Kidney (tissue), 13 donors: ENCODE measurements at regions not wholly inside any gene's neighbourhood (a gene's known extent, or its start where the extent isn't known, plus 50 kb on each side); places are given as distances from the start of the nearest gene placed in this dataset.

Experiments
- DNase-seq, 5 donors: peaks; one replicate each; pipeline ENCODE4 v3.0.0-alpha.2; 2013 to 2020
- FAIRE-seq: peaks from 2 replicates; lab custom pipeline; 2012; peaks lifted over from hg19 to GRCh38; lab: Jason Lieb, UNC
- H3K27ac ChIP-seq, 2 donors: one replicate each; pipeline ENCODE4 v1.7.0; 2013; ENCODE audit warnings: low read depth in 2 of 2, low read length in 2 of 2, inconsistent platforms in 1 of 2
- H3K27me3 ChIP-seq: one replicate; pipeline ENCODE4 v1.7.1; 2013; ENCODE audit warnings: low read length, inconsistent platforms; ENCODE audit not compliant: control insufficient read depth, insufficient read depth
- H3K36me3 ChIP-seq, 3 donors: one replicate each; pipeline versions ENCODE4 v1.7.0 to v1.7.1; 2013; ENCODE audit warnings: low read length in 3 of 3, control low read depth in 1 of 3, inconsistent platforms in 1 of 3; ENCODE audit not compliant: insufficient read depth in 3 of 3, control insufficient read depth in 2 of 3
- H3K4me1 ChIP-seq, 3 donors: one replicate each; pipeline versions ENCODE4 v1.7.0 to v1.7.1; 2013; ENCODE audit warnings: low read length in 3 of 3, inconsistent platforms in 1 of 3, low read depth in 1 of 3; ENCODE audit not compliant: control insufficient read depth in 2 of 3, insufficient read depth in 2 of 3
- H3K4me3 ChIP-seq, 3 donors: one replicate each; pipeline versions ENCODE4 v1.7.0 to v1.8.1; 2013; ENCODE audit warnings: low read length in 3 of 3, control low read depth in 1 of 3, inconsistent platforms in 1 of 3
- H3K9ac ChIP-seq, 3 donors: one replicate each; pipeline versions ENCODE4 v1.7.0 to v1.7.1; 2013; ENCODE audit warnings: low read length in 3 of 3, control low read depth in 1 of 3, inconsistent platforms in 1 of 3
- H3K9me3 ChIP-seq, 3 donors: one replicate each; pipeline versions ENCODE4 v1.7.0 to v1.7.1; 2013; ENCODE audit warnings: low read length in 3 of 3, control low read depth in 1 of 3, inconsistent platforms in 1 of 3; ENCODE audit not compliant: control insufficient read depth in 2 of 3, insufficient read depth in 1 of 3
- intact Hi-C: fragments of 100-400 bp; cut with DNase I; formaldehyde crosslinking; loops from one replicate; pipeline ENCODE4 v1.11.1; 2022
- TF ChIP-seq, protein P1 (sequence below): IDR thresholded peaks from 3 replicates; pipeline ENCODE4 v1.5.1; 2012; ENCODE audit warnings: mild to moderate bottlenecking, moderate library complexity, borderline replicate concordance; ENCODE audit not compliant: insufficient read depth; ENCODE audit errors: extremely low read depth
- donor health status: control.
- donor health status: control.
- donor health status: control.
- donor health status: control.
- donor health status: control.
- donor health status: DM: yes; HTN: yes; CAD: no.
- donor health status: Normal renal cell carcinoma (clear cell type).

DNA sequence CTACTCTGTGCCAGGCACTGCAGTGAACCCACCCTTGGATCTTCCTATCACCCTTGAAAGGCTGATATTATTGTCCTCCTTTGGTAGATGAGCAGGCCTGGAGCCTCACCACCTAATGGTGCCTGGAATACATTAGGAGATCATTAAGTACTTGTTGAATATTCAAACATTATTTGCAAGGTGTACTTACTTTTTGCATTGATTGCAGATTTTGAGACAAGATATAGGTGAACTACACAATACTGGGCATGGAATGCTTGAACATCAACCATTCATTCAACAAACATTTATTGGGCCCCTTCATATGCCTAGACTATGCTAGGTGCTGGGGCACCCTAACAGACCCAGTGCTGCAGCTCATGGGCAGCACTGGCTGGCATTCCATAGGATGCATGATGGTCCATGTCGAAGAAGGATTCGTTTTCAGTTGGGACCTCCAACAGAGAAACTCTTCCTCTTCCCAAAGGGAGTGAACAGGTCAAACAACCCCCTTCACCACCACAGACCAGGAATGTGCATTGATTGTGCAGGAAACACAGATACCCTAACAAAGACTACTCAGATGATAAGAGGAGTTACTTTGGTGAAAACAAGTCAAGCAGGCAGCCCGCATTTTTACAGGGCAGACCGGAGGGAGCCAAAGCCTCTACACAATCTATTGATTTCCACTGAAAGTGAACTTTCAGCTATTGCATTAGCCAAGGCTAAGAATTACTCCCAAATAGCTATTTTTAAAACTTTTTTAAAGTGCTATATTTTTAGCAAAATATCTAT lies 149.6 kb upstream of the SH3BP4 start:
- no peaks in the 10 kb centered on the region for H3K4me1 ChIP-seq
- H3K4me3 ChIP-seq, result no peak overlapping the region
- no peaks in the 10 kb centered on the region for H3K27me3 ChIP-seq
- intact Hi-C loops, result no loop called here
- no peaks in the 10 kb centered on the region for H3K9me3 ChIP-seq
- H3K36me3 ChIP-seq, result no peaks in the 10 kb centered on the region
- H3K27ac ChIP-seq, result no peak overlapping the region
- no peak for FAIRE-seq
- TF ChIP-seq, protein P1, sequence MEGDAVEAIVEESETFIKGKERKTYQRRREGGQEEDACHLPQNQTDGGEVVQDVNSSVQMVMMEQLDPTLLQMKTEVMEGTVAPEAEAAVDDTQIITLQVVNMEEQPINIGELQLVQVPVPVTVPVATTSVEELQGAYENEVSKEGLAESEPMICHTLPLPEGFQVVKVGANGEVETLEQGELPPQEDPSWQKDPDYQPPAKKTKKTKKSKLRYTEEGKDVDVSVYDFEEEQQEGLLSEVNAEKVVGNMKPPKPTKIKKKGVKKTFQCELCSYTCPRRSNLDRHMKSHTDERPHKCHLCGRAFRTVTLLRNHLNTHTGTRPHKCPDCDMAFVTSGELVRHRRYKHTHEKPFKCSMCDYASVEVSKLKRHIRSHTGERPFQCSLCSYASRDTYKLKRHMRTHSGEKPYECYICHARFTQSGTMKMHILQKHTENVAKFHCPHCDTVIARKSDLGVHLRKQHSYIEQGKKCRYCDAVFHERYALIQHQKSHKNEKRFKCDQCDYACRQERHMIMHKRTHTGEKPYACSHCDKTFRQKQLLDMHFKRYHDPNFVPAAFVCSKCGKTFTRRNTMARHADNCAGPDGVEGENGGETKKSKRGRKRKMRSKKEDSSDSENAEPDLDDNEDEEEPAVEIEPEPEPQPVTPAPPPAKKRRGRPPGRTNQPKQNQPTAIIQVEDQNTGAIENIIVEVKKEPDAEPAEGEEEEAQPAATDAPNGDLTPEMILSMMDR, result no peak
- DNase-seq, result no peak
- H3K9ac ChIP-seq, result no peak overlapping the region

DNA sequence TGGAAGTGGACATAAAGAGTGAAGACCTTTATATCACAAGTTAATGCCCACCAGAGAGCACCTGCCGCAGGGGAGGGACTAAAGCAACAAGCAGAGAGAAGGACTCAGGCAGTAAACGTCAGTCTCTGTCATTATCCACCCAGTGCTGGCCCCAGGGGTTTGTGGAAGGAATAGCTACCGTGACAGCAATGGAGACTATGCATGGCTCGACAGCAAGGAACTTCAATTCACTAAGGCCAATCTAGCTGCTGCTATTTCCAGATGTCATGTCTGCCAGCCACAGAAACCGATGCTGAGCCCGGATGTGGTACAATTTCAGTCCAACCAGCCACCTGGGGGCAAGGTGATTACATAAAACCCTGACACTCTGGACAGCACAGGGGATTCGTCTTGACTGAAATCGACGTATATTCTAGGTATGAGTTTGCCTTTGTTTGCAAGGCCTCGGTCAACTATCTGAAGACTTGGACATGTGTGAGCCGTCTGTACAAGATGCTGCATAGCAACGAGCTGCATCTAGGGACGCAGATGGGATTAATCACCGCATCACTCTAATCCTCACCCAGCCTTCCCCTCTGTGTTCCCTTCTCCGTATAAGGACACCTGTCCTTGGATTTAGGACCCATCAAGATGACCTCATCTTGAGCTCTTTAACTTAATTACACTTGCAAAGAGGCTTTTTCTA lies 154.1 kb upstream of the SH3BP4 start:
- Histone ChIP-seq H3K27me3 (no peaks in the 10 kb centered on the region), H3K36me3 (no peaks in the 10 kb centered on the region), H3K9me3 (no peaks in the 10 kb centered on the region), H3K4me3 (no peak overlapping the region), H3K27ac (no peak overlapping the region), H3K4me1 (no peaks in the 10 kb centered on the region), H3K9ac (no peak overlapping the region)
- DNase-seq, result no peak
- no peak for FAIRE-seq
- intact Hi-C loops, result no loop called here
- TF ChIP-seq, protein P1, result no peak

DNA sequence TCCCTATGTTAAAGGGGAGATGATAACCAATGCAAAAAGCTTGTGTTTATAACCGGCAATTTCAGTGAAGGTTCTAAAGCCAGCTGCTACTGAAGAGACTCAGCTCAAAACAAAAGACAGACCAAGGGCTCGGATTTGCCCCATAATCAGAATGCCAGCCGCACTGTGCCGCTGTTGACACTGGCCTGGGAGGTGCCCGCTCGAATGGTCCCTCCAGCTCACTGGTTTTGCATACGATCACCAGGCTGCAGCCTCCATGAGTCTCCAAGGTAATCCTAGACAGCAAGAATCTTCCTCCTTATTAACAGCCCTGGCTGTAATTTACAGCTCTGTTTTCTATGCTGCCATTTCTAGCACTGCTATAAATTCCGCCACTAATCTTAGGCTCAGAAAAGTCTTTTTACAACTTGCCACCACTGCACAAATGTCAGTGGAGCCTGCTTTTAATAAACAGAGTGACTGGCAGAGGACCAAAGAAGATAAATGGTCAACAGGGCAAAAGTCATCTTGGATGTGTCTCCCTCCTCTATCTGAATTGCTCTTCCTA lies 155.7 kb upstream of the SH3BP4 start:
- no peaks in the 10 kb centered on the region for H3K4me1 ChIP-seq
- no peaks in the 10 kb centered on the region for H3K9me3 ChIP-seq
- peak in 4 of 5 donors; percentile 71 to 90 (median 84) for DNase-seq
- no peak overlapping the region for H3K27ac ChIP-seq
- no peak overlapping the region for H3K4me3 ChIP-seq
- H3K27me3 ChIP-seq, result no peaks in the 10 kb centered on the region
- FAIRE-seq, result no peak
- H3K36me3 ChIP-seq, result no peaks in the 10 kb centered on the region
- TF ChIP-seq, protein P1, result no peak
- H3K9ac ChIP-seq, result no peak overlapping the region
- intact Hi-C loops, result no loop called here
